ENCODE measurements at regions not wholly inside any gene's neighbourhood (a gene's known extent, or its start where the extent isn't known, plus 50 kb on each side); places are given as distances from the start of the nearest gene placed in this dataset.

- DNase-seq, result no peak
- TF ChIP-seq, protein P1, sequence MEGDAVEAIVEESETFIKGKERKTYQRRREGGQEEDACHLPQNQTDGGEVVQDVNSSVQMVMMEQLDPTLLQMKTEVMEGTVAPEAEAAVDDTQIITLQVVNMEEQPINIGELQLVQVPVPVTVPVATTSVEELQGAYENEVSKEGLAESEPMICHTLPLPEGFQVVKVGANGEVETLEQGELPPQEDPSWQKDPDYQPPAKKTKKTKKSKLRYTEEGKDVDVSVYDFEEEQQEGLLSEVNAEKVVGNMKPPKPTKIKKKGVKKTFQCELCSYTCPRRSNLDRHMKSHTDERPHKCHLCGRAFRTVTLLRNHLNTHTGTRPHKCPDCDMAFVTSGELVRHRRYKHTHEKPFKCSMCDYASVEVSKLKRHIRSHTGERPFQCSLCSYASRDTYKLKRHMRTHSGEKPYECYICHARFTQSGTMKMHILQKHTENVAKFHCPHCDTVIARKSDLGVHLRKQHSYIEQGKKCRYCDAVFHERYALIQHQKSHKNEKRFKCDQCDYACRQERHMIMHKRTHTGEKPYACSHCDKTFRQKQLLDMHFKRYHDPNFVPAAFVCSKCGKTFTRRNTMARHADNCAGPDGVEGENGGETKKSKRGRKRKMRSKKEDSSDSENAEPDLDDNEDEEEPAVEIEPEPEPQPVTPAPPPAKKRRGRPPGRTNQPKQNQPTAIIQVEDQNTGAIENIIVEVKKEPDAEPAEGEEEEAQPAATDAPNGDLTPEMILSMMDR (IDR thresholded peaks at IDR 0.05), result no peak
- no peak overlapping the region for H2AFZ ChIP-seq (ENCODE audit: insufficient read depth, low read depth, low read length, poor library complexity, severe bottlenecking)
- no peaks in the 10 kb centered on the region for H4K20me1 ChIP-seq (ENCODE audit: insufficient read depth, low read length)
- H3K4me1 Mint-ChIP-seq, result no peaks in the 10 kb centered on the region
- H3K36me3 ChIP-seq (replicated peaks in 1 of 2; ENCODE audit: control insufficient read depth in 1 of 2, insufficient read depth in 2 of 2, low read length in 2 of 2), result no peaks in the 10 kb centered on the region
- no peaks in the 10 kb centered on the region for H3K4me1 ChIP-seq (ENCODE audit: control insufficient read depth in 1 of 2, insufficient read depth in 2 of 2, low read length in 2 of 2)
- no peaks in the 10 kb centered on the region for H3K27me3 ChIP-seq (ENCODE audit: control insufficient read depth in 2 of 2, insufficient read depth in 2 of 2, low read length in 2 of 2)
- no peaks in the 10 kb centered on the region for H3K9me3 ChIP-seq (replicated peaks in 1 of 2; ENCODE audit: control insufficient read depth in 1 of 2, insufficient read depth in 1 of 2, low read length in 2 of 2)
- no peak overlapping the region for H3K9ac ChIP-seq (ENCODE audit: insufficient read depth, low read length, poor library complexity, severe bottlenecking)
- no peak overlapping the region for H3K27ac ChIP-seq (ENCODE audit: low read depth in 1 of 2, low read length in 2 of 2)
- WGBS (ENCODE audit: insufficient coverage), result 83% methylated on average over 2 of the region's 2 CpGs
- H3K27ac Mint-ChIP-seq, result no peak overlapping the region
- H3K79me2 ChIP-seq (ENCODE audit: insufficient read depth, low read length), result no peaks in the 10 kb centered on the region
- H3K36me3 Mint-ChIP-seq, result no peaks in the 10 kb centered on the region
- intact Hi-C loops (cut with micrococcal nuclease), result no loop called here
- peaks cover 0 to 13% (median 5%) of the 10 kb centered on the region in 7 donors for H3K9me3 Mint-ChIP-seq
- peaks cover 0 to 4% (median 0%) of the 10 kb centered on the region in 3 donors for H3K27me3 Mint-ChIP-seq (ENCODE audit: low read depth in 3 of 3)
- no peak overlapping the region for H3K4me2 ChIP-seq (replicated peaks; ENCODE audit: extremely low read depth, low read length, poor library complexity, severe bottlenecking)
- no peak overlapping the region for H3K4me3 Mint-ChIP-seq
- H3K4me3 ChIP-seq (replicated peaks in 1 of 3; ENCODE audit: low read depth in 2 of 3, low read length in 3 of 3), result no peak overlapping the region
Measured at GRCh38 chr9:4415281-4415680, 75.0 kb upstream of the SLC1A1 start.

DNA sequence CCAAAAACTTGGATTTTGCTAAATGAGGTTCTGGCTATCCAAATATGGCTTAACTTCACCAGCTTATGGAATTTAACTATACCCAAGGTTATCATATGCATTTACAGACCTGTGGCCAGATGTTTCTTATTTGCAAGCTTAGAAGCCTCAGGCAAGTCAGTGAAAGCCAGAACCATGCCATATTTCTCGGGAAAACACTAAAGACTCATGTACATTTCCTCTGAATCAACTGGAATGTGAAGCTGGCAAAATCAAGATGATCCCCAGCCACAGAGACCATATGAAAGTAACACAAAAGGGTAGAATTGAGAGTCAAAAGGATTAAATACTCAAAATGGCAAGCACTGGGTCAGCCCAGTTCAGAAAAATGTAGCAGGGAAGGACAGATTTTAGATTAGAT lies 76.4 kb upstream of the SLC1A1 start:
- WGBS (ENCODE audit: insufficient coverage), result no CpG with 5 or more reads among the region's 1 CpG

More for the DNA sequence above, 76.4 kb upstream of the SLC1A1 start:
- H3K4me1 ChIP-seq (ENCODE audit: control insufficient read depth in 1 of 2, insufficient read depth in 2 of 2, low read length in 2 of 2), result no peaks in the 10 kb centered on the region
- no peak overlapping the region for H3K4me3 ChIP-seq (replicated peaks in 1 of 3; ENCODE audit: low read depth in 2 of 3, low read length in 3 of 3)
- H3K9me3 ChIP-seq (replicated peaks in 1 of 2; ENCODE audit: control insufficient read depth in 1 of 2, insufficient read depth in 1 of 2, low read length in 2 of 2), result no peaks in the 10 kb centered on the region
- H3K27ac Mint-ChIP-seq, result no peak overlapping the region
- H3K27me3 ChIP-seq (ENCODE audit: control insufficient read depth in 2 of 2, insufficient read depth in 2 of 2, low read length in 2 of 2), result no peaks in the 10 kb centered on the region
- TF ChIP-seq, protein P1 (IDR thresholded peaks at IDR 0.05), result no peak
- no peak overlapping the region for H3K4me2 ChIP-seq (replicated peaks; ENCODE audit: extremely low read depth, low read length, poor library complexity, severe bottlenecking)
- no peak overlapping the region for H3K9ac ChIP-seq (ENCODE audit: insufficient read depth, low read length, poor library complexity, severe bottlenecking)
- no peaks in the 10 kb centered on the region for H3K79me2 ChIP-seq (ENCODE audit: insufficient read depth, low read length)
- no peak overlapping the region for H2AFZ ChIP-seq (ENCODE audit: insufficient read depth, low read depth, low read length, poor library complexity, severe bottlenecking)
- no peaks in the 10 kb centered on the region for H3K36me3 Mint-ChIP-seq
- peaks cover 0 to 4% (median 2%) of the 10 kb centered on the region in 7 donors for H3K9me3 Mint-ChIP-seq
- H3K4me3 Mint-ChIP-seq, result no peak overlapping the region
- peaks cover 0 to 4% (median 0%) of the 10 kb centered on the region in 3 donors for H3K27me3 Mint-ChIP-seq (ENCODE audit: low read depth in 3 of 3)
- H4K20me1 ChIP-seq (ENCODE audit: insufficient read depth, low read length), result no peaks in the 10 kb centered on the region
- no peak overlapping the region for H3K27ac ChIP-seq (ENCODE audit: low read depth in 1 of 2, low read length in 2 of 2)
- intact Hi-C loops (cut with micrococcal nuclease), result no loop called here
- H3K4me1 Mint-ChIP-seq, result no peaks in the 10 kb centered on the region
- no peaks in the 10 kb centered on the region for H3K36me3 ChIP-seq (replicated peaks in 1 of 2; ENCODE audit: control insufficient read depth in 1 of 2, insufficient read depth in 2 of 2, low read length in 2 of 2)
- no peak for DNase-seq

Data from CD14-positive monocyte (primary cell).